H1 (cell line): ENCODE measurements at regions not wholly inside any gene's neighbourhood (a gene's known extent, or its start where the extent isn't known, plus 50 kb on each side); places are given as distances from the start of the nearest gene placed in this dataset.

ENCODE experiments used
- CTCF ChIA-PET: fragments of 300-600 bp; sonication (Branson Sonifier 250); formaldehyde crosslinking; loops from one replicate; lab custom pipeline; 2021; ENCODE audit not compliant: partially characterized antibody; lab: Charles Lee
- POLR2A ChIA-PET: fragments of 300-600 bp; sonication (Branson Sonifier 250); formaldehyde crosslinking; loops from one replicate; lab custom pipeline; 2021; ENCODE audit warnings: inconsistent platforms; ENCODE audit not compliant: partially characterized antibody; lab: Charles Lee
- DNase-seq, 2 experiments: peaks; one replicate each; pipeline versions ENCODE4 v3.0.0 to v3.0.0-alpha.2; 2010 to 2022; ENCODE audit warnings: low spot score in 2 of 2, low read depth in 1 of 2, mixed read lengths in 1 of 2
- FAIRE-seq: peaks from 2 replicates; lab custom pipeline; 2011; peaks lifted over from hg19 to GRCh38; lab: Jason Lieb, UNC
- H2AFZ ChIP-seq: 2 replicates; pipeline ENCODE4 v1.8.1; 2012; ENCODE audit warnings: low read length, inconsistent platforms
- H2AK5ac ChIP-seq: 2 replicates; pipeline ENCODE4 v1.6.1; 2013; ENCODE audit warnings: low read depth, low read length
- H2BK120ac ChIP-seq: replicated peaks from 2 replicates; pipeline ENCODE3; 2013; ENCODE audit warnings: low read depth, low read length, inconsistent platforms
- H2BK12ac ChIP-seq: 2 replicates; pipeline ENCODE4 v1.6.1; 2013; ENCODE audit warnings: low read depth, low read length
- H2BK15ac ChIP-seq: 2 replicates; pipeline ENCODE4 v1.6.1; 2013; ENCODE audit warnings: low read length
- H2BK20ac ChIP-seq: 2 replicates; pipeline ENCODE4 v1.6.1; 2013; ENCODE audit warnings: low read length
- H2BK5ac ChIP-seq: 2 replicates; pipeline ENCODE4 v1.6.1; 2013; ENCODE audit warnings: low read depth, low read length
- H3K14ac ChIP-seq: 2 replicates; pipeline ENCODE4 v1.6.1; 2013; ENCODE audit warnings: inconsistent platforms; ENCODE audit not compliant: insufficient read length
- H3K18ac ChIP-seq: 2 replicates; pipeline ENCODE4 v1.6.1; 2013; ENCODE audit warnings: low read length; ENCODE audit errors: extremely low read depth
- H3K23ac ChIP-seq: 2 replicates; pipeline ENCODE4 v1.6.1; 2013; ENCODE audit warnings: inconsistent platforms; ENCODE audit not compliant: insufficient read length
- H3K23me2 ChIP-seq: 2 replicates; pipeline ENCODE4 v1.6.1; 2013; ENCODE audit warnings: low read depth, low read length
- H3K27ac ChIP-seq: 2 replicates; pipeline ENCODE4 v1.6.1; 2011; ENCODE audit warnings: low read depth, low read length, inconsistent platforms
- H3K27me3 ChIP-seq, 4 experiments: replicated peaks in 1 of 4; 1 replicate in 1 of 4; 2 replicates in 3 of 4; pipeline versions ENCODE4 v1.6.1 to v1.8.1; 2011 to 2013; ENCODE audit warnings: low read length in 3 of 4, mild to moderate bottlenecking in 3 of 4, inconsistent platforms in 2 of 4, mixed read lengths in 2 of 4, moderate library complexity in 1 of 4; ENCODE audit not compliant: control insufficient read depth in 3 of 4, insufficient read depth in 3 of 4; ENCODE audit errors: extremely low read depth in 1 of 4
- H3K36me3 ChIP-seq, 4 experiments: 2 replicates each; pipeline versions ENCODE4 v1.6.1 to v1.8.1; 2011 to 2013; ENCODE audit warnings: mild to moderate bottlenecking in 4 of 4, low read length in 3 of 4, moderate library complexity in 2 of 4, control low read depth in 1 of 4, inconsistent platforms in 1 of 4; ENCODE audit not compliant: insufficient read depth in 4 of 4, control insufficient read depth in 2 of 4
- H3K4ac ChIP-seq: replicated peaks from 2 replicates; pipeline ENCODE3; 2013; ENCODE audit warnings: low read length, low read depth, mixed read lengths, inconsistent platforms; ENCODE audit not compliant: insufficient read length
- H3K4me1 ChIP-seq, 4 experiments: replicated peaks in 1 of 4; 1 replicate in 1 of 4; 2 replicates in 3 of 4; pipeline versions ENCODE4 v1.6.1 to v1.8.1; 2011 to 2013; ENCODE audit warnings: low read length in 3 of 4, inconsistent platforms in 2 of 4, mixed read lengths in 1 of 4; ENCODE audit not compliant: insufficient read depth in 4 of 4, control insufficient read depth in 3 of 4
- H3K4me2 ChIP-seq, 2 experiments: 2 replicates each; pipeline versions ENCODE4 v1.6.1 to v1.8.1; 2011 to 2013; ENCODE audit warnings: low read depth in 2 of 2, low read length in 2 of 2, control low read depth in 1 of 2, inconsistent platforms in 1 of 2, mild to moderate bottlenecking in 1 of 2; ENCODE audit not compliant: insufficient read depth in 1 of 2
- H3K4me3 ChIP-seq, 4 experiments: fragments of 200-600, 300-600 bp in 1 of 4; sonication (generic), shearing (Covaris generic), sonication (Bioruptor Twin) in 1 of 4; 2 replicates each; pipeline versions ENCODE4 v1.5.1 to v1.8.1; 2011 to 2016; ENCODE audit warnings: low read length in 4 of 4, low read depth in 3 of 4, control low read depth in 2 of 4, inconsistent platforms in 2 of 4, mild to moderate bottlenecking in 2 of 4, mixed read lengths in 1 of 4, moderate library complexity in 1 of 4; ENCODE audit not compliant: insufficient read depth in 2 of 4; ENCODE audit errors: extremely low read depth in 1 of 4
- H3K56ac ChIP-seq: replicated peaks from 2 replicates; pipeline ENCODE3; 2013; ENCODE audit warnings: low read depth, mild to moderate bottlenecking, mixed read lengths, low read length, inconsistent platforms; ENCODE audit not compliant: insufficient read length
- H3K79me1 ChIP-seq: 2 replicates; pipeline ENCODE4 v1.6.1; 2013; ENCODE audit warnings: low read depth, low read length, control low read depth
- H3K79me2 ChIP-seq, 2 experiments: 2 replicates each; pipeline versions ENCODE4 v1.6.1 to v1.8.1; 2012 to 2013; ENCODE audit warnings: low read length in 2 of 2, mild to moderate bottlenecking in 2 of 2, inconsistent platforms in 1 of 2; ENCODE audit not compliant: insufficient read depth in 2 of 2, control insufficient read depth in 1 of 2
- H3K9ac ChIP-seq, 4 experiments: replicated peaks in 1 of 4; 1 replicate in 1 of 4; 2 replicates in 3 of 4; pipeline versions ENCODE4 v1.6.1 to v1.8.1; 2011 to 2013; ENCODE audit warnings: low read depth in 3 of 4, low read length in 3 of 4, control low read depth in 2 of 4, mild to moderate bottlenecking in 2 of 4, moderate library complexity in 2 of 4, inconsistent platforms in 1 of 4; ENCODE audit errors: extremely low read depth in 1 of 4
- H3K9me3 ChIP-seq, 2 experiments: 2 replicates each; pipeline versions ENCODE4 v1.6.1 to v1.8.1; 2012 to 2013; ENCODE audit warnings: mild to moderate bottlenecking in 2 of 2, moderate library complexity in 2 of 2, control low read depth in 1 of 2, inconsistent platforms in 1 of 2, low read depth in 1 of 2, low read length in 1 of 2, mixed read lengths in 1 of 2; ENCODE audit not compliant: insufficient read depth in 2 of 2
- H4K20me1 ChIP-seq, 2 experiments: replicated peaks in 1 of 2; 2 replicates each; pipeline versions ENCODE3 to v1.8.1; 2011 to 2013; ENCODE audit warnings: inconsistent platforms in 2 of 2, low read length in 2 of 2, mild to moderate bottlenecking in 1 of 2; ENCODE audit not compliant: insufficient read depth in 2 of 2, control insufficient read depth in 1 of 2
- H4K5ac ChIP-seq: 2 replicates; pipeline ENCODE4 v1.6.1; 2013; ENCODE audit warnings: low read length, low read depth, mixed read lengths, inconsistent platforms; ENCODE audit not compliant: insufficient read length
- H4K8ac ChIP-seq: 2 replicates; pipeline ENCODE4 v1.8.0; 2013; ENCODE audit warnings: mild to moderate bottlenecking, moderate library complexity, low read length, inconsistent platforms; ENCODE audit not compliant: insufficient read depth; ENCODE audit errors: extremely low read depth
- H4K91ac ChIP-seq: replicated peaks from 2 replicates; pipeline ENCODE3; 2013; ENCODE audit warnings: low read length, mixed read lengths, inconsistent platforms; ENCODE audit not compliant: insufficient read length
- BACH1 ChIP-seq: IDR thresholded peaks from 2 replicates; pipeline ENCODE4 v1.6.1; 2012; ENCODE audit warnings: low read length, improper control_type of control experiment
- CEBPB ChIP-seq: IDR thresholded peaks from 2 replicates; pipeline ENCODE4 v1.6.1; 2012; ENCODE audit warnings: low read depth, low read length
- CHD1 ChIP-seq: IDR thresholded peaks from 2 replicates; pipeline ENCODE4 v1.6.1; 2012; ENCODE audit warnings: low read depth, low read length, improper control_type of control experiment
- E2F6 ChIP-seq: IDR thresholded peaks from 2 replicates; pipeline ENCODE4 v1.6.1; 2012; ENCODE audit warnings: inconsistent platforms
- EZH2 ChIP-seq: fragments of 200-600 bp; sonication (generic); IDR thresholded peaks from 2 replicates; pipeline ENCODE4 v1.7.1; 2012; ENCODE audit warnings: low read depth, mild to moderate bottlenecking, moderate library complexity, low read length, inconsistent platforms; ENCODE audit not compliant: severe bottlenecking
- PHF8 ChIP-seq: fragments of 200-600 bp; sonication (generic); conservative IDR thresholded peaks from 2 replicates; pipeline ENCODE4 v1.7.1; 2012; ENCODE audit warnings: low read depth, mild to moderate bottlenecking, inconsistent platforms, low read length, moderate library complexity
- RFX5 ChIP-seq: IDR thresholded peaks from 2 replicates; pipeline ENCODE4 v1.6.1; 2011; ENCODE audit warnings: low read depth, low read length, improper control_type of control experiment, borderline replicate concordance
- SAP30 ChIP-seq: fragments of 300-600 bp; sonication (generic); IDR thresholded peaks from 2 replicates; pipeline ENCODE4 v1.7.1; 2012; ENCODE audit warnings: low read length, moderate library complexity, mild to moderate bottlenecking, inconsistent platforms; ENCODE audit not compliant: insufficient read depth, insufficient replicate concordance
- SIRT6 ChIP-seq: IDR thresholded peaks from one replicate; pipeline ENCODE4 v1.7.1; 2012; ENCODE audit warnings: low read length, inconsistent platforms
- SP1 ChIP-seq: IDR thresholded peaks from 2 replicates; pipeline ENCODE4 v1.6.1; 2011; ENCODE audit warnings: low read depth, low read length
- SRF ChIP-seq: IDR thresholded peaks from 2 replicates; pipeline ENCODE4 v1.6.1; 2011; ENCODE audit warnings: mild to moderate bottlenecking, low read depth, low read length, moderate library complexity
- TEAD4 ChIP-seq: IDR thresholded peaks from 2 replicates; pipeline ENCODE4 v1.6.1; 2012; ENCODE audit warnings: low read depth, low read length, inconsistent platforms, mixed read lengths
- USF2 ChIP-seq: IDR thresholded peaks from 2 replicates; pipeline ENCODE4 v1.6.1; 2011; ENCODE audit warnings: low read length, improper control_type of control experiment
- WGBS, 2 experiments: shearing (Covaris generic) in 1 of 2; methylation state at CpG; one replicate each; pipeline versions ENCODE4 v1.1.6 to v1.1.7; 2013 to 2015; ENCODE audit warnings: low lambda C conversion rate in 2 of 2, mixed read lengths in 2 of 2, inconsistent platforms in 1 of 2, low coverage in 1 of 2, missing lambda C conversion rate in 1 of 2; ENCODE audit not compliant: insufficient replicate concordance in 2 of 2, insufficient coverage in 1 of 2, insufficient read length in 1 of 2; ENCODE audit errors: extremely low coverage in 1 of 2, missing lambda C conversion rate in 1 of 2; 5-methylcytosine and 5-hydroxymethylcytosine counted together

GRCh38 chr12:23217667-23218066 is 592.7 kb downstream of the ETNK1 start:
- Histone ChIP-seq H3K36me3 (no peaks in the 10 kb centered on the region; a peak in 1 of 8 replicates), H4K20me1 (no peaks in the 10 kb centered on the region), H2BK120ac (no peak overlapping the region), H2BK20ac (no peak overlapping the region), H3K27me3 (peaks cover 0 to 1% (median 0%) of the 10 kb centered on the region in 4 experiments; a peak in 1 of 7 replicates), H2BK12ac (no peak overlapping the region), H2BK15ac (no peak overlapping the region), H3K4me1 (no peaks in the 10 kb centered on the region), H3K4ac (no peak overlapping the region), H3K79me1 (no peaks in the 10 kb centered on the region), H3K23ac (no peak overlapping the region), H2BK5ac (no peak overlapping the region), H4K8ac (no peak overlapping the region), H3K14ac (no peak overlapping the region), H3K79me2 (no peaks in the 10 kb centered on the region), H3K4me2 (no peak overlapping the region), H3K56ac (no peak overlapping the region), H4K5ac (no peak overlapping the region), H3K9ac (no peak overlapping the region), H2AFZ (no peak overlapping the region), H3K9me3 (peaks cover 8 to 15% of the 10 kb centered on the region in 2 experiments), H2AK5ac (no peak overlapping the region), H3K27ac (no peak overlapping the region), H3K18ac (no peak overlapping the region), H3K4me3 (no peak overlapping the region), H3K23me2 (no peaks in the 10 kb centered on the region; the same call in 1 of the 2 replicates), H4K91ac (no peak overlapping the region)
- FAIRE-seq (no peak), DNase-seq (no peak)
- POLR2A ChIA-PET, result no interaction called here
- 87% methylated on average over 2 of the region's 2 CpGs; no CpG with 5 or more reads in 1 of the 2 experiments for WGBS, 2 experiments
- no peak for TF ChIP-seq PHF8
- no peak for TF ChIP-seq BACH1
- no peak for TF ChIP-seq E2F6
- no peak for TF ChIP-seq SAP30
- TF ChIP-seq CHD1, result no peak
- TF ChIP-seq SIRT6, result no peak
- TF ChIP-seq SP1, result no peak
- no peak for TF ChIP-seq TEAD4
- TF ChIP-seq SRF, result no peak
- no peak for TF ChIP-seq EZH2
- TF ChIP-seq USF2, result no peak
- TF ChIP-seq RFX5, result no peak
- TF ChIP-seq CEBPB, result no peak
- CTCF ChIA-PET, result interaction anchor here (1.4 kb wide), 1 partner anchor 361 kb away, joined by 3 read pairs; no protein-coding TSS in a partner anchor
